Activated CD4-positive, alpha-beta T cell treated with anti-CD3 and anti-CD28 coated beads for 24 hours (primary cell): ENCODE measurements at regions not wholly inside any gene's neighbourhood (a gene's known extent, or its start where the extent isn't known, plus 50 kb on each side); places are given as distances from the start of the nearest gene placed in this dataset.
A peak's percentile ranks its signal among the peaks of the same experiment; 100 is the strongest.
"Not testable (repeated sequence)": the region's sequence is repeated elsewhere in the genome, so short reads cannot be mapped to it uniquely, and the experiment has no call there.

Source experiments
- DNase-seq, 2 donors: peaks; one replicate each; pipeline ENCODE4 v3.0.0-alpha.2; 2020; ENCODE audit warnings: low read depth in 2 of 2

DNA sequence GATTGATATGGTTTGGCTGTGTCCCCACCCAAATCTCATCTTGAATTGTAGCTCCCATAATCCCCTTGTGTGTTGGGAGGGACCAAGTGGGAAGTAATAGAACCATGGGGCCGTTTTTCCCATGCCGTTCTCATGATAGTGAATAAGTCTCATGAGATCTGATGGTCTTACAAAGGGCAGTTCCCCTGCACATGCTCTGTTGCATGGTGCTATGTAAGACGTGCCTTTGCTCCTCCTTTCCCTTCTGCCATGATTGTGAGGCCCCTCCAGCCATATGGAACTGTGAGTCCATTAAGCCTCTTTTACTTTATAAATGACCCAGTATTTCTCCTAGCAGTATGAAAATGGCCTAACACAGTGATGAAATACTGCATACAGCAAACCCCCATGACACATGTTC, 84.8 kb upstream of the SELENOP start:
- no peak for DNase-seq

DNA sequence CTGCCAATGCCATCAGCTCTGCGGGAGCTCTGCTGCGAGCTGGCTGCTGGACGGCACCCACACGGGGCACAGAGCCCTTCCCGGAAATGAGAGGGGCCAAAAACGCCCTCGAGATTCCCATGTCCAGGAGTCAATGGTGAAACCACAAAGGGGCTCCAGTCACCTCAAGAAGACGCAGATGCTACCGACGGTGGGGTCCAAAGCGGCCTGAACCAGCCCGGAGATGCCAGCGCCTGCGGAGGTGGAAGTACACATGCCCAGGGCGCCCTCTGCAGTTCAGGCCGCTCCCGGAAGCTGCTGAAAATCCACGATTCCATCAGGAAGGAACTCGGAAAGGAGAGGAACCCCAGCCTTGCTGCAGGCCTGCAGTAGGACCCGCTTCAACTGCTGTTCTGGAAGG, 82.4 kb upstream of the SELENOP start:
- DNase-seq = no peak

DNA sequence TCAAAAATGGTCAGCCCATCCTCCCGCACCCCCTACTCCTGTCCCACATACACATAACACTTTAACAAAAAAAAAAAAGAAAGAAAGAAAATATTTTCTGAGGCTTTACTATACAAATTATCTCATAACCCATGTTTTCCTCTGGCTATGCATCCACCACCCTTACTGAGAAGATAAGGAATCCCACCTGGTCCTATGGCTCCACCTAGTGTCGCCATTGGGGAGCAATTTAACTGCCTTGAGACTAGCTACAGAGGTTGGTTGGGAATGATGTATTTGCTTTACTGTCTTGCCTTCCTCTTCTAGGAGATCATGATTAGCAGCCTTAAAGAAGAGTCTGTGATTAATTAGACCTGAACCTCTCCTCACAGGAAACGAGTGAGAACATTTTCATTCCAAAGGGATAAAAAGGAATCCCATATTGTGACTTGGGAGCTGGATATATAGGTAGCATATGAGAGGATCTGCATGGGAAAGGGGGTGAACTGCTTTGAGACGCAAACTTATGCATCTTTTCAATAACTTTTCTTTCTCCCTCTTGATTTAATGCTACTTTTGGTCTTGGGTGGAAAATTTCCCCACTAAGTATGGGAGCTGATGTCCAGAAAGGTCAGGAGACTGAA, 77.7 kb upstream of the SELENOP start:
- DNase-seq = peak; percentile 43 to 44

DNA sequence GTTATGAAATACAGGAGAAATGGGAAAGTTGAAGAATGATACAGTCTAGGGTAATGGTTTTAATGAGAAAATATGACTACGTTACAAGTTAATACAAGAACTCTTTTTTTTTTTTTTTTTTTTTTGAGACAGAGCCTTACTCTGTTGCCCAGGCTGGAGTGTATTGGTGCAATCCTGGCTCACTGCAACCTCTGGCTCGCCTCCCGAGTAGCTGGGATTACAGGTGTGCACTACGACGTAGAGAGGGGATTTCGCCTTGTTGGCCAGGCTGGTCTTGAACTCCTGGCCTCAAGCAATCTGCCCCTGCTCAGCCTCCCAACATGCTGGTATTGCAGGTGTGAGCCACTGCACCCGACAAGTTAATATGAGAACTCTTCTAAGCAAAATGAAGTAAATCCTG, 77.1 kb upstream of the SELENOP start:
- DNase-seq = no peak

DNA sequence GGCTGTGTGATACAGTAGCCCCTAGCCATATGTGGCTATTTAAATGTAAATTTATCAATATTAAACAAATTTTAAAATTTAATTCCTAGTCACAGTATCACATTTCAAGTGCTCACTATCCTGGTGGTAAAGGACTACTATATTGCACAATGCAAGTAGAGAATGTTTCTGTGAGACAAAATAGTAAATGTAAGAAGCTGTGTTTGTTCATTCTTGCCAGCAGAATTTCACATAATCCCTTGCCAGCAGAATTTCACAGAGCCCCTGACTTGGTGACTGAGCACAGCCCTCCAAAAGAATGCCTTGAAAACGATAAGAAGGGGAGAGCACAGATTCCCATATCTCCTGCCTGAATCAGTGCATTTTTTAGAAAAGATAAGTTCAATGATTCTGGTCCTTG, 75.9 kb upstream of the SELENOP start:
- no peak for DNase-seq

DNA sequence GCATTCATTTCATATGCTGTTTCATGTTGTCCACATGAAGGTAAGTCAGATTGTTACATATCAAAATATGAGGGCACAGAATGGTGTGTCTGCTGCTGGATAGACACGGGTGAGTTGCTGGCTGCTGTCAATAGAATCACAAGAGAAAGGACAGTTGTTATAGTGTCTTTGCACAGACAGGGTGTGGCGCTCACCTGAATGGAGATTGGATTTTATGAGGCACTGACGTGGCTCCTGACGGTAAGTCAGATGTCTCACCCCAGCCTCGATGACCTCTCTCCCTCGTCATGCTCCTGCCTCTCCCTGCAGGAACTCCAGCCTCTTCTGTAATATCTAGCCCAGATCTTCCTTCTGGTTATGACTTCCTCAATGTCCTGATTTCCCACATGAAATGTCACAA, 75.4 kb upstream of the SELENOP start:
- no peak for DNase-seq

DNA sequence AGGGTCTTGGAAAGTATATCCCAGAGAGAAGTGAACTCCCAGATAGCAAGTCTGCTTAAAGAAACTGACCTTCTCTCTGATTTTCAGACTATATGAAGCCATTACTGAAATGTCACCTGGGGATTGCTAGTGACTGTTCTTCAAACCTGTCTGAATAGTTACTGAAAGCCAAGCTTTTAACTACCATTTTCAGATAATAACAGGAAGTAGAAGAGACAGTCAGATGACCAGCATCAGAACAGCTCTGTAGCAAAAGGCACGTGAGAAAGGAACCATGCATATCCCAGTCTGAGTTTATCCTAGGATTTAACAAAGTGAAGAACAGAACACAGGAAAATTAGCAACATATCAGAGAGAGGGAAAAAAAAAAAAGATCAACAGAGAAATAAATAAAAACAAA, 74.9 kb upstream of the SELENOP start:
- no peak for DNase-seq

DNA sequence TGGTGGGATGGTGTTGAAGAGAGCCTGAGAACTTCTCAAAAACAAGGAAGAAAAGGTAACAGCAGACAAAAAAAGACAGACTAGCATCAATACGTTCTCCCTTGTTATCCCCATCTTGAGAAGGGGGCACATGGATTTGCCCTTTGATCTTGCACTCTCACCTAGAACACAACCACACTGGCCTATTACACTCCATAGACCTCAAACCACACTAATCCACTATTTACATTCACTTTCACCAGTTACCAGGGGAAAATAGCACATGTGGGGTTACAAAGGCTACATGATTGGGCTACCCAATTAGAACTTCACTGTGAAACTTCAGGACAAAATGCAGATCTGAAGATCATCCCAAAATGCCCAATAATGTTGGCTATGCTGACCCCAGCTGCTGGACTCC, 72.6 kb upstream of the SELENOP start:
- no peak for DNase-seq

DNA sequence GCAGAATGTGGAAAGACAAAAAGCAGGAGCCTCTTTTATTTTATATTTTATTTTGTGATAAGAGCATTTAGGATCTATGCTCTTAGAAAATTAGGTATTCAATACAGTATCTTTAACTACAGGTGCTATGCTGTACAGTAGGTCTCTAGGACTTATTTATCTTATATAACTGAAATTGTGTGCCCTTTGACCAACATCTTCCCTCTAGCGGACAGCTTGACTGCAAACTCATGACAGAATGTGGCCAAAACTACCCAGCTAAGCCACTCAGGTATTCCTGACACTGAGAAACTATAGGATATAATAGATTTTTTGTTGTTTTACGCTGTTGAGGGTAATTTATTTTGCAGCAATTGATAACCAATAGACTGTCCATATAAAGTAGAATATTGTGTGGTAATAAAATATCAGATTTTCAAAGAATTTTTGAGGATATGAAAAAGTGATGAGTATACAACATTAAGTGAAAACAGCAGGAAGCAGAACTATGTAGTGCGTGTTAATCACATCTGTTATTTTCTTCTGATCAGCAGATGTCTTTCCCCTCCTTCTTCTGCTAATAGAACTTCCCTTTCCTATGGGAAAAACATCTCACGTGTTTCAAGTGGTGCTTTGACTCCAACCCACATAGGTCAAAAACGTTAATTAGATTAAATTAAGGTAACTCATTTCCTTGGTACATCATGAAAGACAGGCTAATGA, 69.9 kb upstream of the SELENOP start:
- DNase-seq = no peak

DNA sequence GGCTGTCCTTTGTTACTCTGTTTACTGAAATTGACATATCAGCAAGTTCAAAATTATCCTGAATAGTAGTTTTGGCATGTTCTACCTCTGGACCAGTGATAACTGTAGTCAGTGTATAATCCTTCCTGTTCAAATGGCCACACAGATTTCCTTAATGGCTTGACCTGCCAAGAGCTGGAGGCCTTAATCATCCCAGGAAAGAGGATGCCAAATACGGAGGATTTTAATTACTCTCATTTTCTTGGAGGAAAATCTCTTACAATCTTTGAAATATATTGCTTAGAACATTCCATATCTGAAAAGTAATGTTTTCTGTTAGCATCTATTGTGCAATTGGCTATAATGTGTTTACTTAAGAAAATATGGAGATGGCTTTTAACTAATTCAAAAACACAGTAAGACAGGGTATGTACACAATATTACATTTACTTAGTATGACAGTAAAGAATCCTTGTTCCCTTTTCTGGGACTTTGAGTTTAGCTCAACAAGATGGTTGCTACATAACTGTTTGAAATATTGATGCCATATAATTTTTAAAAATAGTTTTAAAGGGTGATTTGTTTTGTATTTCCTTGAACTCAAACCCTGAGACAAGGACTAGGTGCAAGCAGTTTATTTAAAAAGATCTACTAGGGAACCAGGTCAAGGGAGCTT, 68.9 kb upstream of the SELENOP start:
- no peak for DNase-seq

DNA sequence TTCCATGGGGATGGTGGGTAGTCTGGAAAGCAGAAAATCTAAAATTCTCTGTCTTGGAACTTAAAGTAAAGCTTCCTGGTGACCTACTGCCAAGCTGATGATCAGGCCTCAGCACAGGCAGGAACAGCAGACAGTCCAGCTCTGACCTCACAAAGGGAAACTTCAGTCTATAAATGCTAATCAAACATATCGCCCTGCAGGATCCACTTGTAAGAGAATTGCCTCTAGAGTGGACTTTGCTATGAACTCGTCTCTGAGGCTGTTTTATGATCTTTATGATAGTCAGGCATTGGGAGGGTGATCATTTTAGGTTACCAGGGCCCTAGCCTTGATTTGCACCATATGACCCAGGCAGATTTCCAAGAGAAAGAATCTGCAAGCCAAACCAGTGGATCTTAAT, 67.6 kb upstream of the SELENOP start:
- DNase-seq = no peak

DNA sequence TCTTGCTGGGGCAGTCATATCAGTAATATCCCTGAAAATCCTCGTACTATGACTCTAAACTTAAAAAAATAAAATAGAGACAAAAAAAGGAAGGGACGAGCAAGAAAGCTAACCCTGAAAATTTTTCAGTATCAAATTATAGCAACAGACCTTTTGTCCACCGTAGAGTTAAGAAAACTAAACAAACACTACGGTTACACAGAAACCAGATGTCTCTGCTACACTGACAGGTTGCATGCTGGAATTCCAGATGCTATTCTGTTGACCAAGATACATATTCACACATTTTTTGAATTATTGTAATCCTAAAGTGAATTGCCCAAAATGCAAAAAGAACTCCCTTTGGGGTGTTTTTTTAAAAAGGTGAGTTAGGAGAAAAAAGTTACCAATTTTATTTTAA, 66.9 kb upstream of the SELENOP start:
- DNase-seq = no peak

DNA sequence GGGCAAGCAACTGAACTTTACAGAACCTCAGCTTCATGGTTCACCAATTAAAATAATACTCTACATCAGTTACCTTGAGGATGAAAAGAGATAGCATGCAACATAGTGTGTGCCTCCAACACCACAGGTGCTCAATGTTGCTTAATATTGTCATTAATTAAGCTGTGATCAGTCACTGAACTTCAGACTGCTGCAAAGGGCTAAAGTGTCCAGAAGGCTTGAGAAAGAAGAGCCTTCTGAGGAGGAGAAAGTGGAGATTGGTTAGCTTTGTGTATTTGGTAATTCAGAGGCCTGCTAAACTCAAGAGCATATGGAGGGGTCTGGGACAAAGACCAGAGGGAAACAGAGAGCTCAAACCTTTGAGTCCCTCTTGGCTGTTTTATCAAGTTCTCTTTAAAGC, 66.3 kb upstream of the SELENOP start:
- no peak for DNase-seq

DNA sequence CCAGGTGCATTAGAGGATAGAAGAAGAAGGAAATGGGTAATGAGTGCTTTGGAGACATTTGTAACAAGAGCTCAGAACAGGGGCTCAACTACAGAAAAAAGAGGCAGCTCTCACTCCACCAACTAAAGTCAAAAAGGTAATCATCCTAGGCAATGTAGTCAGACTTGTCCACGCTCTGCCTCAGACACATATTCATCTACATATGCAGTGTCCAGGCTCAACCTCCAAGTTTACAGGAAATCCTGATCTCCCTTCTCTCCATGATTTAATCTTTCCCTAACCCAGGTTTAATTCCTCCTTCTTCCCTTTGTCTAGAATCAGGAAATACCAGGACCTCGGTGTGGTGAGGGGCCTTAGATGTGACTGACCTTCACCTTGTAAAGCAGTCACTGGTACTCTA, 65.7 kb upstream of the SELENOP start:
- no peak for DNase-seq

DNA sequence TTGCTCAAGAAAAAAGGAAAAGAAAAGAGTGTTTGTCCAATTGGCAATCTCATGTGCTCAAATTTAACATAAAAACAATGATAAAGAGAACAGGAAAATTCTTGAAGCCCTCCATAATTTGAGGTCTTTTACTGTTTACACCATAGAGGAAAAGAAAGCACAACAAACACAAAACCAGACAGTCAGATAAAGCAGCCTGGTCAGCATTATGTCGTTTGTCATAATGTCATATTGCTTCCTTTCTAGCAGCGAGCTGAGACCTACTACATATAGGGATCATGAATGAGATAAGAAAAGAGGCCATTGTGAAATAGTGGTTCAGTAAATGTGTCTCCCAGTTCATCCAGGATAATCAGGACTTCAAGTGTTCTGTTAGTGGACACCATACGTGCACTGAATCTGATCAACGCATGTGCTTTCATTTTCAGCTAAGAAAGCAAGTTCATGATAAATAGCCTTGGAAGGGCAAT, 64.7 kb upstream of the SELENOP start:
- no peak for DNase-seq

DNA sequence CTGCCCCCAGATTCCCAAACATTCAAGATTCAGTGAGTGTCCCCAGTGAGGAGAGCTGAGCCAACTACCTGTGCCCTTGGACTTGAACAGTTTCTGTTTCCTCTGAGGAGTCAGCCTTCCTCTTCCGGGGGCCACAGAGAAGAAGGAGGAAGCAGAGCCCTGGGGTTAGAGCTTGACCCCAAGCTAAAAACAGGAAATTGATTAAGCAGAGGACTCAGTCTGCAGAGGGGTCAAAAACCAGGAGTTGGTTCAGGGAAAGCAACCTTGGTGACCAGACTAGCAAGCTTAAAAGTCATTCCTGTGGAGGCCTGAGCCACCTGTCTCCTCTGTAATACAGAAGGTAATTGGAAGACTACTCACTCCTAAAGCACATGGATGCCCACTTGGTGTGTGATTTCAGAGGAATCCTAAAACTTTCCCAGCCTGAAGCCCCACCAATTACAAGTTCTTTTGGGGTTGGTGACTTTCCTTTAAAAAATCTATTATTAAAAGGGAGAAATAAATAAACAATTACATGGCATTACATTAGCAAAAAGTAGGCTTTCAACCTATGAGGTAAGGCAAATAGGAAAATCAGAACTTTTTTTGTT, 64.2 kb upstream of the SELENOP start:
- DNase-seq = no peak

DNA sequence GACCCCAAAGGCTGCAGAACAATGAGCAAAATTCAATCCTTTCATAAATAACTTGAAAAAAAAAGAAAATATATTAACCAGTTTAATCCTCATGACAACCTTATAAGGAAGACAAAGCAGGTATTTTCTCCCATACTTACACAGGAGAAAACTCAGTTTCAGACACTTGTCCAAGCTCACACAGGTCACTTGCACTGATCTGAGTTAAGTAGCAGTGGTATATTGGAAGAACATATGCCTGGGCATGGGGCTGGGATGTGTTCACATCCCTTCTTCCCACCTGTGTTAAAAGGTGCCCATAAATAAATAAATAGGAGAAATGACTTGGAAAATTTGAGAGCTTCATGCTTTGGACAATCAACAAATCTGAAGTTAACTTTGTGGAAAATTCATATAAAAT, 63.5 kb upstream of the SELENOP start:
- DNase-seq = no peak

DNA sequence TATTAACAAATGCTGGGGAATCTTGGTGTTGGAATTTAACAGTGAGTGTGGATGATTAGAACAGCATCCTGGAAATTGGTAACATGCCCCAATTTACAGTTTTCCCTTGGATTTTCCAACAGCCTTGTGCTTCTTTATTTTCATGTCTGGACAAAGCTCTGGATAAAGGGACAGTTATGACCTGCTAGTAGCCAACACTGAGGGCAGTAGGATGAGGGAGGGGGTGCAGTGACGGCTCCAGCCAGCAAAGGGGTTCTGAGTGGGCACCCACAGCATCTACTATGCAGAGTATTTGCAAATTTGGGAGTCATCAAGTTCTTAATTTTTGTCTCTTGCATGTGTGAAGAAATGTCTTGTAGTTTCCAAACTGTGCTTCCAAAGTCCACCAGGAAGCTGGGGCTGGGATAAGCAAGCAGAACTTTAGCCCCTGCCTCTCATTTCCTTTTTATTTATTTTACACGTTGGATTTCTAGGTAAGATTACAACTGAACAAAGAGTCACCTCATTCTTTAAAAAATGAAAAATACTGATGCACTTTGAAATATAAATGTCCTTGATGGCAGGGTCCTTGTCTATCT, 63.0 kb upstream of the SELENOP start:
- no peak for DNase-seq

DNA sequence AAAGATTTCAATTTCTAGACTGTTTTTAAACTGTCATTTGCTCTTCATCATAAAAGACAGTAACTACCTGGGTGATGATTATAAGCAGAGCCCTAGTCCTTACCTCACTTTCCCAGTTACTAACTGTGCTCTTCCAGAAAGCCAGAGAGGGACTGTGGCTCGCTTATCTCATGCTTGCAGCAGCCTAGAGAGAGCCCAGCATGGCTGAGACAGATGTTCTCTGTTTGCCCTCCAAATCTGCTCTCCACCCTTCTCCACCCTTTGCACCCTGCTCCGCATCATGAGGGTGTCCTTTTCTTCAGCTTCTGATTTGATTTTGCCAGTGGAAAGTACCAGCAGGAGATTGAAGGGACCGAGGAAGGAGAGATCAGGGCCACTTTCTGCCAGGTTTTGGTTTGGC, 61.2 kb upstream of the SELENOP start:
- no peak for DNase-seq

DNA sequence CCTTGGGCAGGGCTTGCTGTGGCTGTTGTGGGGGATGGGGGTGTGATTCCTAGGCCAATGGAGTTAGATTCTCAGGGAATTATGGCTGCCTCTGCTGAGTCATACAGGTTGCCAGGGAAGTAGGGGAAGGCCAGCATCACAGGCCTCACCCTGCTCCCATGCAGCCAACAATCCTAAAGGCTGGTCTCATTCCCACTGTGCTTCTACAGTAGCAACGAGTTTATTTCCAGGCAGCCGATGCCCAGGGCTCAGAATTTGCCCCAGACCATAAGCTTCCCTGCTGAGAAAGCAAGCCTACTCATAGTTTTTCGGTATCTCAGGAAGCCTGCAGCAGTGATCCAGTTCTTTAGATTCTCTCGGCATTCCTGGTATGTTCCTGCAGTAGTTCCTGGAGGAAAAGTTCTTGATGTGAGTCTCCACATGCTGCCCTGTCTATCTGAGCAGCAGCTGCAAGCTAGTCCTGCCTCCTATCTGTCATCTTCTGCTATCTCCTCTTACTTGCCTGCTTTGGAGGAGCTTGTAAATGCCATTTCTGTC, 59.3 kb upstream of the SELENOP start:
- no peak for DNase-seq

DNA sequence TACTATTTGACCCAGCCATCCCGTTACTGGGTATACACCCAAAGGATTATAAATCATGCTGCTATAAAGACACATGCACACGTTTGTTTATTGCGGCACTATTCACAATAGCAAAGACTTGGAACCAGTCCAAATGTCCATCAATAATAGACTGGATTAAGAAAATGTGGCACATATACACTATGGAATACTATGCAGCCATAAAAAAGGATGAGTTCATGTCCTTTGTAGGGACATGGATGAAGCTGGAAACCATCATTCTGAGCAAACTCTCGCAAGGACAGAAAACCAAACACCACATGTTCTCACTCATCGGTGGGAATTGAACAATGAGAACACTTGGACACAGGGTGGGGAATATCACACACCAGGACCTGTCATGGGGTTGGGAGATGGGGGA, 56.7 kb upstream of the SELENOP start:
- DNase-seq = not testable (repeated sequence)

DNA sequence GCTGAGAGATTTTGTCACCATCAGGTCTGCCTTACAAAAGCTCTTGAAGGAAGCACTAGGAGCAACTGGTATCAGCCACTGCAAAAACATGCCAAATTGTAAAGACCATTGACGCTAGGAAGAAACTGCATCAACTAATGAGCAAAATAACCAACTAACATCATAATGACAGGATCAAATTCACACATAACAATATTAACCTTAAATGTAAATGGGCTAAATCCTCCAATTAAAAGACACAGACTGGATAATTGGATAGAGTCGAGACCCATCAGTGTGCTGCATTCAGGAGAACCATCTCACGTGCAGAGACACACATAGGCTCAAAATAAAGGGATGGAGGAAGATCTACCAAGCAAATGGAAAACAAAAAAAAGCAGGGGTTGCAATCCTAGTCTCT, 53.1 kb upstream of the SELENOP start:
- DNase-seq = not testable (repeated sequence)
